ENCODE measurements at regions not wholly inside any gene's neighbourhood (a gene's known extent, or its start where the extent isn't known, plus 50 kb on each side); places are given as distances from the start of the nearest gene placed in this dataset.

DNA sequence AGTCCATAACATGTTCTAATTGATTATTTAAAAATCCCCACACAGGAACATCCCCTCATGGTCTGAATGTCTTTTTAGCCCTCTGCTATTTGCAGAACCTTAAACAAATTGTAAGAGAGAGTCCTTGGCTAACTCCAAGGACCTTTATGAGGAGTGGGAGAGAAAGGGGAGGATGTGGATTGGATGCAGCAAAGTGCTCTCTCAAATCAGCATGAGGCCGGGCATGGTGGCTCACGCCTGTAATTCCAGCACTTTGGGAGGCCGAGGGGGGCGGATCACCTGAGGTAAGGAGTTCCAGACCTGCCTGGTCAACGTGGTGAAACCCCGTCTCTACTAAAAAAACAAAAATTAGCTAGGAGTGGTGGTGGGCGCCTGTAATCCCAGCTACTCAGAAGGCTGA is 154.8 kb downstream of the TGFB2 start:
- no peak for TF ChIP-seq FOXP2 (optimal IDR thresholded peaks at IDR 0.05; ENCODE audit: control extremely low read depth, extremely low read length, insufficient read depth)
- TF ChIP-seq EZH2 (IDR thresholded peaks at IDR 0.05), result no peak
